Right cardiac atrium (tissue), 5 donors: ENCODE measurements at regions not wholly inside any gene's neighbourhood (a gene's known extent, or its start where the extent isn't known, plus 50 kb on each side); places are given as distances from the start of the nearest gene placed in this dataset.

Experiments
- ATAC-seq, 2 donors: fragments of 200-7000 bp; cut with Tn5 transposase; one replicate each; pipeline versions ENCODE4 v1.8.0 to v1.9.1; 2020; ENCODE audit warnings: moderate library complexity in 2 of 2, mild to moderate bottlenecking in 1 of 2
- DNase-seq, 3 donors: peaks; one replicate each; pipeline ENCODE4 v3.0.0-alpha.2; 2020
- H3K27ac ChIP-seq: one replicate; pipeline ENCODE4 v1.5.1; 2013; ENCODE audit warnings: mild to moderate bottlenecking, low read length, control low read depth, moderate library complexity
- H3K27me3 ChIP-seq: one replicate; pipeline ENCODE4 v1.6.1; 2013; ENCODE audit not compliant: control insufficient read depth, insufficient read depth
- H3K4me1 ChIP-seq: one replicate; pipeline ENCODE4 v1.6.1; 2013; ENCODE audit warnings: low read length; ENCODE audit not compliant: control insufficient read depth, insufficient read depth
- H3K4me3 ChIP-seq: one replicate; pipeline ENCODE4 v1.5.1; 2013; ENCODE audit warnings: low read length, control low read depth
- H3K9me3 ChIP-seq: one replicate; pipeline ENCODE4 v1.6.1; 2013; ENCODE audit warnings: low read length; ENCODE audit not compliant: control insufficient read depth
- WGBS: extraction: QIAGEN DNeasy Blood & Tissue Kit; methylation state at CpG from one replicate; pipeline ENCODE4 v1.1.7; 2013; 5-methylcytosine and 5-hydroxymethylcytosine counted together
- intact Hi-C, 4 donors: fragments of 100-400 bp; cut with DNase I; formaldehyde crosslinking; loops; one replicate each; pipeline versions ENCODE4 v1.11.0 to v1.14.0; 2022 to 2023
- donor health status: healthy with polysubstance abuse.
- donor health status: DM: no; HTN: yes; CAD: no.
- donor health status: DM: no; HTN: no; CAD: no.
- donor health status: DM: no; HTN: yes; CAD: no; lungs with severe emphysema.
- donor health status: DM: yes; HTN: yes; CAD: no.

GRCh38 chr12:95607642-95608041 is 56.4 kb upstream of the USP44 start:
- H3K27me3 ChIP-seq, result no peaks in the 10 kb centered on the region
- H3K4me1 ChIP-seq, result peaks cover 10% of the 10 kb centered on the region
- no peaks in the 10 kb centered on the region for H3K9me3 ChIP-seq
- DNase-seq (no peak), ATAC-seq (peak; percentile 32 to 53)
- peak overlapping the region; percentile 75 for H3K27ac ChIP-seq
- WGBS, result 26% methylated on average over 4 of the region's 4 CpGs
- intact Hi-C loops, result loop anchor here in 1 of 4 donors (10.0 kb wide), 1 partner anchor 187 kb away; the partner anchor contains the start of gene NTN4
- no peak overlapping the region for H3K4me3 ChIP-seq

- peaks cover 10% of the 10 kb centered on the region for H3K4me1 ChIP-seq
- no peak for DNase-seq
- intact Hi-C loops, result loop anchor here in 1 of 4 donors (10.0 kb wide), 1 partner anchor 189 kb away; the partner anchor contains the start of gene NTN4
- 27% methylated on average over 4 of the region's 4 CpGs for WGBS
- H3K4me3 ChIP-seq, result no peak overlapping the region
- peak overlapping the region; percentile 30 for H3K27ac ChIP-seq
- H3K9me3 ChIP-seq, result no peaks in the 10 kb centered on the region
- H3K27me3 ChIP-seq, result no peaks in the 10 kb centered on the region
- peak; percentile 37 to 59 for ATAC-seq
Observed at GRCh38 chr12:95605875-95606274, 54.6 kb upstream of the USP44 start.

GRCh38 chr12:95605087-95605486 is 53.8 kb upstream of the USP44 start:
- Histone ChIP-seq H3K4me1 (peaks cover 10% of the 10 kb centered on the region), H3K27me3 (no peaks in the 10 kb centered on the region), H3K4me3 (no peak overlapping the region), H3K27ac (peak overlapping the region; percentile 30), H3K9me3 (no peaks in the 10 kb centered on the region)
- intact Hi-C loops, result loop anchor here in 1 of 4 donors (10.0 kb wide), 1 partner anchor 190 kb away; the partner anchor contains the start of gene NTN4
- ATAC-seq (no peak), DNase-seq (no peak)
- 48% methylated on average over 2 of the region's 2 CpGs for WGBS

- no peak overlapping the region for H3K27ac ChIP-seq
- 79% methylated on average over 5 of the region's 5 CpGs for WGBS
- intact Hi-C loops, result loop anchor here in 1 of 4 donors (10.0 kb wide), 1 partner anchor 191 kb away; the partner anchor contains the start of gene NTN4
- H3K9me3 ChIP-seq, result no peaks in the 10 kb centered on the region
- no peaks in the 10 kb centered on the region for H3K27me3 ChIP-seq
- H3K4me1 ChIP-seq, result peaks cover 8% of the 10 kb centered on the region
- no peak for ATAC-seq
- DNase-seq, result no peak
- H3K4me3 ChIP-seq, result no peak overlapping the region
Observed at GRCh38 chr12:95603351-95604145, 52.3 kb upstream of the USP44 start.

GRCh38 chr12:95601091-95601961 is 50.0 kb upstream of the USP44 start:
- intact Hi-C loops, result loop anchor here in 1 of 4 donors (10.0 kb wide), 1 partner anchor 193 kb away; the partner anchor contains the start of gene NTN4
- DNase-seq (no peak), ATAC-seq (peak in 1 of 2 donors; percentile 14)
- Histone ChIP-seq H3K27me3 (no peaks in the 10 kb centered on the region), H3K9me3 (no peaks in the 10 kb centered on the region), H3K27ac (no peak overlapping the region), H3K4me1 (peaks cover 8% of the 10 kb centered on the region), H3K4me3 (no peak overlapping the region)
- 50% methylated on average over 6 of the region's 6 CpGs for WGBS
